GM12878 (cell line): ENCODE measurements at regions not wholly inside any gene's neighbourhood (a gene's known extent, or its start where the extent isn't known, plus 50 kb on each side); places are given as distances from the start of the nearest gene placed in this dataset.

Source experiments
- ATAC-seq: fragments of 200-7000 bp; cut with Tn5 transposase; 3 replicates; pipeline ENCODE4 v1.9.1; 2020; ENCODE audit warnings: mild to moderate bottlenecking, moderate library complexity
- BruUV-seq: library from RNA; stranded (reverse); fragments of 400-500 nt; replicated peaks from 2 replicates; lab custom pipeline; 2021; lab: Mats Ljungman, UMichigan
- CTCF ChIA-PET: fragments of 300-600 bp; sonication (Branson Sonifier 250); formaldehyde crosslinking; extraction: SDS; loops from one replicate; lab custom pipeline; 2021; ENCODE audit warnings: inconsistent platforms; lab: Yijun Ruan, JAX
- POLR2A ChIA-PET: fragments of 350-600 bp; formaldehyde crosslinking; extraction: SDS; loops from one replicate; lab custom pipeline; 2021; ENCODE audit warnings: inconsistent platforms; lab: Charles Lee
- RAD21 ChIA-PET: fragments of 300-600 bp; sonication (Branson Sonifier 250); formaldehyde crosslinking; loops from one replicate; lab custom pipeline; 2023; ENCODE audit warnings: antibody characterized with exemption; ENCODE audit not compliant: unreplicated experiment; lab: Charles Lee
- SMC1A ChIA-PET: fragments of 300-600 bp; sonication (Branson Sonifier 250); formaldehyde crosslinking; loops from one replicate; lab custom pipeline; 2023; ENCODE audit not compliant: unreplicated experiment, uncharacterized antibody; lab: Charles Lee
- DNase-seq: peaks from one replicate; pipeline ENCODE4 v3.0.0-alpha.2; 2011; ENCODE audit warnings: low read depth, low spot score
- FAIRE-seq: peaks from 3 replicates; lab custom pipeline; 2011; peaks lifted over from hg19 to GRCh38; lab: Jason Lieb, UNC
- H2AFZ ChIP-seq: 2 replicates; pipeline ENCODE4 v1.6.0; 2011; ENCODE audit warnings: low read depth, low read length, control low read depth; ENCODE audit not compliant: control insufficient read depth
- H3K27ac ChIP-seq: 2 replicates; pipeline ENCODE4 v1.5.1; 2011; ENCODE audit warnings: control low read depth; ENCODE audit not compliant: control insufficient read depth, insufficient read depth
- H3K27me3 ChIP-seq, 2 experiments: replicated peaks in 1 of 2; 2 replicates each; pipeline versions ENCODE4 v1.6.0 to v1.6.1; 2011; ENCODE audit warnings: low read length in 1 of 2; ENCODE audit not compliant: control insufficient read depth in 2 of 2, insufficient read depth in 2 of 2
- H3K36me3 ChIP-seq, 2 experiments: 2 replicates each; pipeline ENCODE4 v1.5.1; 2011; ENCODE audit warnings: low read length in 1 of 2; ENCODE audit not compliant: control insufficient read depth in 2 of 2, insufficient read depth in 2 of 2
- H3K4me1 ChIP-seq: 2 replicates; pipeline ENCODE4 v1.6.1; 2011; ENCODE audit warnings: mild to moderate bottlenecking, low read length, moderate library complexity, mixed read lengths; ENCODE audit not compliant: control insufficient read depth, insufficient read depth
- H3K4me2 ChIP-seq: 2 replicates; pipeline ENCODE4 v1.6.0; 2011; ENCODE audit warnings: control low read depth; ENCODE audit not compliant: control insufficient read depth, insufficient read depth
- H3K4me3 ChIP-seq: fragments of 200-600 bp; sonication (generic); 2 replicates; pipeline ENCODE4 v1.5.1; 2016
- H3K79me2 ChIP-seq: 2 replicates; pipeline ENCODE4 v1.6.0; 2011; ENCODE audit warnings: low read length; ENCODE audit not compliant: control insufficient read depth, insufficient read depth
- H3K9ac ChIP-seq: 2 replicates; pipeline ENCODE4 v1.8.0; 2011; ENCODE audit warnings: low read length, control low read depth, mixed read lengths; ENCODE audit not compliant: control insufficient read depth, insufficient read depth
- H3K9me3 ChIP-seq: replicated peaks from 3 replicates; pipeline ENCODE4 v1.5.1; 2011; ENCODE audit warnings: mild to moderate bottlenecking, low read length; ENCODE audit not compliant: control insufficient read depth, insufficient read depth
- H4K20me1 ChIP-seq: 2 replicates; pipeline ENCODE4 v1.6.0; 2011; ENCODE audit not compliant: control insufficient read depth, insufficient read depth
- BMI1 ChIP-seq: fragments of 450-650 bp; IDR thresholded peaks from 2 replicates; pipeline ENCODE4 v1.6.1; 2016; ENCODE audit warnings: mild to moderate bottlenecking, moderate library complexity, borderline replicate concordance
- CEBPZ ChIP-seq: fragments of 150-350 bp; IDR thresholded peaks from 2 replicates; pipeline ENCODE4 v1.6.1; 2016; ENCODE audit warnings: low read depth, low read length
- EP300 ChIP-seq, 2 experiments: fragments of 150-350 bp in 1 of 2; IDR thresholded peaks; 2 replicates each; pipeline ENCODE4 v1.6.1; 2011 to 2012; ENCODE audit warnings: low read depth in 2 of 2, low read length in 2 of 2, borderline replicate concordance in 1 of 2, improper control_type of control experiment in 1 of 2, inconsistent platforms in 1 of 2; ENCODE audit not compliant: control insufficient read depth in 1 of 2
- GATAD2B ChIP-seq: fragments of 450-650 bp; conservative IDR thresholded peaks from 2 replicates; pipeline ENCODE4 v1.6.1; 2017; ENCODE audit warnings: low read depth, mild to moderate bottlenecking, moderate library complexity
- IRF3 ChIP-seq: fragments of 450-650 bp; IDR thresholded peaks from 2 replicates; pipeline ENCODE4 v1.6.1; 2014; ENCODE audit warnings: mild to moderate bottlenecking
- MEF2A ChIP-seq: IDR thresholded peaks from 2 replicates; pipeline ENCODE4 v1.6.1; 2011; ENCODE audit warnings: low read depth, mild to moderate bottlenecking, low read length, moderate library complexity; ENCODE audit not compliant: insufficient read depth
- REST ChIP-seq: IDR thresholded peaks from 2 replicates; pipeline ENCODE4 v1.6.1; 2012; ENCODE audit warnings: mild to moderate bottlenecking, low read depth, low read length
- SIX5 ChIP-seq: IDR thresholded peaks from 2 replicates; pipeline ENCODE4 v1.6.1; 2011; ENCODE audit warnings: mild to moderate bottlenecking, low read depth, low read length, moderate library complexity; ENCODE audit not compliant: severe bottlenecking
- SPI1 ChIP-seq: IDR thresholded peaks from 2 replicates; pipeline ENCODE4 v1.6.1; 2011; ENCODE audit warnings: low read depth, mild to moderate bottlenecking, low read length, moderate library complexity, borderline replicate concordance; ENCODE audit not compliant: insufficient read depth
- STAT1 ChIP-seq: fragments of 450-650 bp; conservative IDR thresholded peaks from 2 replicates; pipeline ENCODE4 v1.6.1; 2014; ENCODE audit warnings: antibody characterized with exemption, mild to moderate bottlenecking
- TARDBP ChIP-seq: IDR thresholded peaks from 2 replicates; pipeline ENCODE4 v1.6.1; 2016; ENCODE audit warnings: borderline replicate concordance
- TCF12 ChIP-seq: IDR thresholded peaks from 2 replicates; pipeline ENCODE4 v1.6.1; 2011; ENCODE audit warnings: low read depth, mild to moderate bottlenecking, low read length
- WGBS: methylation state at CpG from one replicate; pipeline ENCODE4 v1.1.6; 2016; ENCODE audit warnings: low lambda C conversion rate; ENCODE audit not compliant: insufficient replicate concordance, insufficient coverage; ENCODE audit errors: missing lambda C conversion rate; 5-methylcytosine and 5-hydroxymethylcytosine counted together
- in situ Hi-C: fragments of 300-500 bp; cut with MboI; formaldehyde crosslinking; loops from 9 replicates; pipeline ENCODE4 v1.14.3; 2018; ENCODE audit warnings: mixed read lengths
- intact Hi-C: fragments of 100-400 bp; cut with micrococcal nuclease; formaldehyde crosslinking; loops from one replicate; pipeline ENCODE4 v1.14.2; 2022; ENCODE audit not compliant: unreplicated experiment

GRCh38 chr12:70049596-70050360 lies 193.5 kb upstream of the CNOT2 start (continued):
- TF ChIP-seq CEBPZ: no peak
- peak; percentile 87 to 90; a peak in 3 of 4 replicates for TF ChIP-seq EP300 (IDR thresholded peaks at IDR 0.05; ENCODE audit: borderline replicate concordance in 1 of 2, control insufficient read depth in 1 of 2, low read depth in 2 of 2, low read length in 2 of 2)
- peak; percentile 65; the same call in 1 of the 2 replicates for TF ChIP-seq GATAD2B
- TF ChIP-seq BMI1: peak; percentile 87
- TF ChIP-seq SPI1: peak; percentile 63; the same call in 1 of the 2 replicates
- no peak for TF ChIP-seq SIX5

- TF ChIP-seq IRF3 (no peak), MEF2A (no peak), TCF12 (no peak), REST (no peak), TARDBP (no peak), STAT1 (no peak), GATAD2B (no peak)
- BruUV-seq: no TSS peak
- ChIA-PET CTCF (no interaction called here), POLR2A (no interaction called here), RAD21 (no interaction called here), SMC1A (no interaction called here)
- H3K27me3 ChIP-seq: no peaks in the 10 kb centered on the region; a peak in 1 of 4 replicates
- intact Hi-C loops: no loop called here
- H3K79me2 ChIP-seq: no peaks in the 10 kb centered on the region
- no peaks in the 10 kb centered on the region for H4K20me1 ChIP-seq
- no peak overlapping the region for H2AFZ ChIP-seq
- H3K9ac ChIP-seq: no peak overlapping the region
- H3K27ac ChIP-seq: no peak overlapping the region
- no peak for FAIRE-seq
- no peak overlapping the region for H3K4me3 ChIP-seq
- DNase-seq: no peak
- H3K4me1 ChIP-seq: peaks cover 21% of the 10 kb centered on the region
- H3K36me3 ChIP-seq: no peaks in the 10 kb centered on the region
- ATAC-seq: no peak
- in situ Hi-C loops: no loop called here
- H3K9me3 ChIP-seq: no peaks in the 10 kb centered on the region
- no peak overlapping the region for H3K4me2 ChIP-seq
- WGBS: 70% methylated on average over 1 of the region's 1 CpG
Measured at GRCh38 chr12:70052476-70052875, 190.8 kb upstream of the CNOT2 start.
